HuH-7 (cell line): ENCODE measurements at regions not wholly inside any gene's neighbourhood (a gene's known extent, or its start where the extent isn't known, plus 50 kb on each side); places are given as distances from the start of the nearest gene placed in this dataset.
"Not testable (repeated sequence)": the region's sequence is repeated elsewhere in the genome, so short reads cannot be mapped to it uniquely, and the experiment has no call there.

Source experiments
- DNase-seq: peaks from one replicate; pipeline ENCODE4 v3.0.0; 2011; ENCODE audit warnings: low spot score

DNA sequence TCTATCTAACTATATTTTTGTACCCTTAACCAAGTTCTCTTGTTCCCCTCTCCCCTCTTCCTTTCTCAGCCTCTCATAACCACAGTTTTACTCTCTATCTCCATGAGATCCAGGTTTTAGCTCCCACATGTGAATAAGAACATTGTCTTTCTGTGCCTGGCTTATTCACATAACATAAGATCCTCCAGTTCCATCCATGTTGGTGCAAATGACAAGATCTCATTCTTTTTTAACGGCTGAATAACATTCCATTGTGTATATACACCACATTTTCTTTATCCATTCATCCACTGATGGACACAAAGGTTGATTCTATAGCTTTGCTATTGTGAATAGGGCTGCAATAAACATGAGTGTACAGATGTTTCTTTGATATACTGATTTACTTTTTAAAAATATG lies 83.9 kb upstream of the TMEM178A start:
- no peak for DNase-seq

GRCh38 chr2:39583213-39583612 lies 82.5 kb upstream of the TMEM178A start:
- no peak for DNase-seq

DNA sequence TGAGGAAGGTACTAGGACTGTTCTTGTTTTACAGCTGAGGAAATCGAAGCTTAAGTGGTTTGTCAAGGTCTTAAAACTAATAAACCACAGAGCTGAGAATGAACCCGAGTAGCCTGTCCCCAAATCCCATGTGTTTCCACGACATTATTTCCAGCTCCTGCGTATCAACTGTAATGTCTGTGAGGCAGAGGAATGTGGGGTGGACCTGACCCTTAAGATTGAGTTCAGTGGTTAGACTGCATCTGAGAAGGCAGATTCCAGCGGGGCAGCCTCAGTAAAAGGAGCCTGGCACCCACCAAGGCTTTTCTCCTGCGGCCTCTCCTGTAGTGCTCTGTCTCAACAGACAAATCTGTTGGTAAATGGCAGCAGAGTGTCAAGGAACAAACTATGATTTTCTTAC lies 81.9 kb upstream of the TMEM178A start:
- no peak for DNase-seq

- DNase-seq: no peak
These were observed 81.3 kb upstream of the TMEM178A start for GRCh38 chr2:39584283-39584965.

GRCh38 chr2:39585531-39585930 lies 80.2 kb upstream of the TMEM178A start:
- DNase-seq: not testable (repeated sequence)

- no peak for DNase-seq
These were observed 78.5 kb upstream of the TMEM178A start for GRCh38 chr2:39587168-39587567.

DNA sequence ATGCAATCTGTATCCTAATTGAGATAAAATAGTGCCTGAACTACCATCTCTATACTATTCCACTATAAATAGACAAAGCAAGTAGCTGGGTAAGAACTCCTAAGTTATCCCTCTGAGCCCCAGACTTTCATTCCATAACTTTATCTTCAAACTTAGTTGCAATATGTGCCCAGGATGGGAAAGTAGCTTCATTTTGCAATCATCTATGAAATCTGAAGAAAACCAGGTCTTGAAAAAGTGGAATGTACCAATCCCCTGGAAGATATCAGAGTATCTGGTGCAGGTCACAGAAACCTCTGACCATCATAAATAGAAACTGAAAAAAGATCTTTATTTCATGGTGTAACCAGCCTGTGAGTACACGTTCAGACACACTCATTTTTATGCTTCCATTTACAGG lies 78.1 kb upstream of the TMEM178A start:
- no peak for DNase-seq

- DNase-seq: peak; percentile 27
These were observed 72.0 kb upstream of the TMEM178A start for GRCh38 chr2:39593439-39594393.

DNA sequence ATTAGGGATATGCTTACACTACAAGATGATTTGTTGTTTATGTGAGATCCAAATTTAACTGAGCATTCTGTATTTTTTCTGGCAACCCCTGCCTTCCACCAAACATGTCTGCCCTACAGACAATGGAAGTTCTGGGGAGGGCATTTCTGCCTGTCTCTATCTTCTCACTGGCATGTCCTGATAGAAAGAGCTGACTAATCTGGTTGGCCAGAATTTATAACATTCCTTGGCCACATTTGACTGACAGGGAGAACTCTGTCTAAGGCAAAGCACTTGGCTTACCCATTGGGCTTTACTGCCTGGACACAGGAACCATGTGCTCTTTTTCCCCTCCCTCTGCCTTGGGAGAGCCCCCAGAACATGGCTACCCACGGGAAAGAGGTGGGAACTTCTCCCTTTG lies 70.6 kb upstream of the TMEM178A start:
- DNase-seq: no peak

- no peak for DNase-seq
These were observed 68.4 kb upstream of the TMEM178A start for GRCh38 chr2:39597314-39597713.

DNA sequence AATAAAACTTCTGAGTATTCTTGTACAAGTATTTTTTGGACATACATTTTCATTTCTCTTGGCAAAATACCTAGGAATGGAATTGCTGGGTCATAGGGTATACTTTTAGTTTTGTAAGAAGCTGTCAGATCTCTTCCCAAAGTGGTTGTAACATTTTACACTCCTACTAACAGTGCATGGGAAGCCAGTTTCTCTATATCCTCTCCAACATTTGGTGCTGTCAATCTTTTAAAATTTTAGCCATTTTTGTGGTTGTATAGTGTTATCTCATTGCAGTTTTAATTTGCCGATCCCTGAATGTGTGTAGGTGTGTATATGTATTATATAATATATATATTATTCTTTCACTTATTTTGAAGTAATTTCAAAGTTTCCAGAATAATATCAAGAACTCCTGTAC lies 63.1 kb upstream of the TMEM178A start:
- no peak for DNase-seq

- DNase-seq: no peak
These were observed 62.3 kb upstream of the TMEM178A start for GRCh38 chr2:39603436-39603835.

- no peak for DNase-seq
These were observed 60.9 kb upstream of the TMEM178A start for GRCh38 chr2:39604866-39605265.

DNA sequence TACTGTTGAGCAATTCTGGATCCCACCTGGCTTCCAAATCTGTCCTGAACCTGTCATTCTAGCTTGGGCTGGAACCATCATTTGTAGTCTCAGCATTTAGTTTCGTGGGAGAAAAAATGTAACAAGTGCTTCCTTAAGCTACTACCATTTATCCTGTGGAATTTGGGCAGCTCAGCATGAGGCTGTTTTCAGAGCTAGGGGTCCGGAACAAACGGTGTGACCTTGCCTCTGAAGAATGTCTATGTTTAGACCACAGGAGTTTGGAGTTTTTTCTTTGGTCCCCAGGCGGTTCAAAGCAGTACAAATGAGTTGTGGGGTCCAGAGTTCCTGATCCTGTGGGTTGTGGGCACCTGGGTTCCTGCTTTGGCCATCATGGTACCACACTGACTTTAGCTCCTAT lies 59.1 kb upstream of the TMEM178A start:
- no peak for DNase-seq

DNA sequence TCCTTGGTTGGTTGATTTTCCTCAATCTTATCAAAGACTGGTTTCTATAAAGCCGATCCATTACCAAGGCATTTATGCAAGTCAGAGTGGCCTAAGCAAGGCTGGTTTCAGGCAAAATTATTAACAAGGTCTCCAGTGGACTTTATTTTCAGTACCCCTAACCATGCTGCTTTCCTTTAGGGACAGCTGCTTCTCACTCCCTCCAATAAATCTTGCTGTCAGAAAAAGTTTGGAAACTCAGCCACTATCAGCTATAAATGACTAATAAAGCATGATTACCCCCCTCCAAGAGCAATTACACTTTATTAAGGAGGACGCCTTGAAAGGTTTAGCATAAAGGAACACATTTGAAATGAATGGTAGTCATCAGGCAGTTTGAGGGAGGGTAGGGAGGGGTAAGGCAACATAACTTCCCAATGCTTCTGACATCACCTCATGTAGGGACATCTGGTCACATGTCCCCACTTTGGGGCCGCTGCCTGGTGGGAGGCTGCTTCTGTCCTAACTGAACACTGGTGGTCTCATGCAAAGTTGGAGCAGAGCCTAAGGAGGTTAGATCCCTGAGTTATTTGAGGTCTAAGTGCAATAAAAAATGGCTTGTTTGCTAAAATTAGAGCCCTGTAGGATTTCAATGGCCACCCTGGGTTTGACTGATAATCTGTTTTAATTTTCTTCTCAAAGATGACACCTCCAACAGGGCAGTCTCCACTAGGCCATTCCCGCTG lies 58.0 kb upstream of the TMEM178A start:
- no peak for DNase-seq

DNA sequence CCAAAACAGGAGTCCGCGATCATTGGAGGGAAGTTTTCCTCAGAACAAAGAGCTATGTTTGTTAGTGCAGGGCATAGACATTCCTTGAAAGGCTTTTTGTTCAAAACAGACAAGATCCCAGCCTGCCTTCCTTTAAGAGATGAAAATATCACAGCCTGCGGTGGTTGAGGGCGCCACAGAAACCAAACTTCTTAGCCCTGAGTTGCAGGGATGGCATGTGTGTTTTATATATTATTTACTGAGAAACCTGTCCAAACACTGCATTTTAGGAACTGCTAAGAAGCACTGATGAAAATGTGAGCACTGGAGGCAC lies 57.5 kb upstream of the TMEM178A start:
- DNase-seq: no peak

- DNase-seq: no peak
These were observed 56.9 kb upstream of the TMEM178A start for GRCh38 chr2:39608686-39609441.

- DNase-seq: no peak
These were observed 55.8 kb upstream of the TMEM178A start for GRCh38 chr2:39609917-39610316.

DNA sequence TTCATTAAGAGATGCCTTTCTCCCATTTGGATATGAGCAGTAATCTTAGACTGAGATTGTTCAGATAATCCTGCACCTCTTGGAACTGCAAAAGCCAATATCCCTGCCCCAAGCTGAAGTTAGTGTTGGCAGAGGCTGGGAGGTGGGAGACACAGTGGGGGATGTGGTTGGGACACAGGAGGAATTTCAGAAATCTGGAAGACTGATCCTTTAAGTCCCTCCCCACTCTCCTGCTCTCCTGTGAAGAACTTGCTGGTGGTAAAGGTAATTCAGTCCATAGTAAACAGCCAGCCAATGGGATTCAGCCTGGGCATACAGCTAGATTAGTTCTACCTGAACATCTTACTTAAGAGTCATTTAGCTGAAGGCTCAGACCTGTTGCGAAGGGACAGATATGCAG lies 50.0 kb upstream of the TMEM178A start:
- no peak for DNase-seq
